HG03135 (cell line): ENCODE measurements at regions not wholly inside any gene's neighbourhood (a gene's known extent, or its start where the extent isn't known, plus 50 kb on each side); places are given as distances from the start of the nearest gene placed in this dataset.

ENCODE experiments used
- ATAC-seq: cut with Tn5 transposase; IDR thresholded peaks from one replicate; pipeline ENCODE4 v1.9.1; 2021; ENCODE audit warnings: mild to moderate bottlenecking, moderate library complexity; ENCODE audit not compliant: unreplicated experiment

GRCh38 chr2:150911766-150912280, 349.8 kb downstream of the RBM43 start:
- no peak for ATAC-seq

GRCh38 chr2:150909613-150910012, 352.1 kb downstream of the RBM43 start:
- ATAC-seq: no peak

- peak; percentile 46 for ATAC-seq
Measured at GRCh38 chr2:150909090-150909489, 352.6 kb downstream of the RBM43 start.

GRCh38 chr2:150907466-150907865, 354.2 kb downstream of the RBM43 start:
- ATAC-seq: no peak

- no peak for ATAC-seq
Measured at GRCh38 chr2:150903461-150903860, 358.2 kb downstream of the RBM43 start.

- ATAC-seq: no peak
Measured at GRCh38 chr2:150903055-150903454, 358.6 kb downstream of the RBM43 start.

- no peak for ATAC-seq
Measured at GRCh38 chr2:150900913-150901312, 360.8 kb downstream of the RBM43 start.

GRCh38 chr2:150895968-150896367, 365.7 kb downstream of the RBM43 start:
- no peak for ATAC-seq

- no peak for ATAC-seq
Measured at GRCh38 chr2:150889141-150889540, 372.5 kb downstream of the RBM43 start.

GRCh38 chr2:150888337-150888736, 373.3 kb downstream of the RBM43 start:
- no peak for ATAC-seq

GRCh38 chr2:150887926-150888325, 373.7 kb downstream of the RBM43 start:
- no peak for ATAC-seq

GRCh38 chr2:150885774-150886386, 375.8 kb downstream of the RBM43 start:
- no peak for ATAC-seq

GRCh38 chr2:150885236-150885635, 376.4 kb downstream of the RBM43 start:
- ATAC-seq: no peak

- ATAC-seq: no peak
Measured at GRCh38 chr2:150883613-150883895, 378.1 kb downstream of the RBM43 start.

GRCh38 chr2:150882751-150883612, 378.7 kb downstream of the RBM43 start:
- ATAC-seq: no peak

- no peak for ATAC-seq
Measured at GRCh38 chr2:150880986-150881385, 380.7 kb downstream of the RBM43 start.

- ATAC-seq: no peak
Measured at GRCh38 chr2:150878356-150878755, 383.3 kb downstream of the RBM43 start.

GRCh38 chr2:150876251-150876950, 385.3 kb downstream of the RBM43 start:
- no peak for ATAC-seq

GRCh38 chr2:150873396-150873772, 385.9 kb upstream of the RND3 start:
- no peak for ATAC-seq

GRCh38 chr2:150872756-150873395, 385.4 kb upstream of the RND3 start:
- ATAC-seq: no peak

GRCh38 chr2:150866431-150866830, 379.0 kb upstream of the RND3 start:
- ATAC-seq: no peak
